HepG2 (cell line): ENCODE measurements at regions not wholly inside any gene's neighbourhood (a gene's known extent, or its start where the extent isn't known, plus 50 kb on each side); places are given as distances from the start of the nearest gene placed in this dataset.
A peak's percentile ranks its signal among the peaks of the same experiment; 100 is the strongest.
"Not testable (repeated sequence)": the region's sequence is repeated elsewhere in the genome, so short reads cannot be mapped to it uniquely, and the experiment has no call there.

Source experiments
- ATAC-seq: fragments of 200-7000 bp; cut with Tn5 transposase; 3 replicates; pipeline ENCODE4 v1.9.1; 2020; ENCODE audit warnings: mild to moderate bottlenecking, moderate library complexity
- BruUV-seq: library from RNA; stranded (reverse); fragments of 400-500 nt; replicated peaks from 2 replicates; lab custom pipeline; 2021; lab: Mats Ljungman, UMichigan
- CTCF ChIA-PET: fragments of 300-600 bp; formaldehyde crosslinking; extraction: SDS; loops from one replicate; lab custom pipeline; 2021; ENCODE audit warnings: low total read pairs, inconsistent platforms, low intra/inter-chr PET ratio; lab: Yijun Ruan, JAX
- POLR2A ChIA-PET: fragments of 350-600 bp; sonication (Branson Sonifier 250); formaldehyde crosslinking; loops from one replicate; lab custom pipeline; 2020; ENCODE audit warnings: antibody characterized with exemption, inconsistent platforms; lab: Yijun Ruan, JAX
- DNase-seq: peaks from one replicate; pipeline ENCODE4 v3.0.0-alpha.2; 2015; ENCODE audit warnings: low spot score
- FAIRE-seq: peaks from 3 replicates; lab custom pipeline; 2011; peaks lifted over from hg19 to GRCh38; lab: Jason Lieb, UNC
- H2AFZ ChIP-seq: one replicate; pipeline ENCODE4 v1.6.1; 2011; ENCODE audit warnings: low read length, inconsistent platforms
- H3K27ac ChIP-seq: fragments of 300-600 bp; 3 replicates; pipeline ENCODE4 v1.8.0; 2011; ENCODE audit warnings: mixed run types, mild to moderate bottlenecking, mixed read lengths, low read length, inconsistent platforms; ENCODE audit not compliant: insufficient read depth; ENCODE audit errors: extremely low read length
- H3K27me3 ChIP-seq, 2 experiments: fragments of 200-600 bp in 1 of 2; 2 replicates in 1 of 2; 3 replicates in 1 of 2; pipeline versions ENCODE4 v1.6.0 to v1.8.0; 2011; ENCODE audit warnings: low read length in 2 of 2, mild to moderate bottlenecking in 2 of 2, moderate library complexity in 2 of 2, inconsistent platforms in 1 of 2; ENCODE audit not compliant: insufficient read depth in 2 of 2, control insufficient read depth in 1 of 2
- H3K36me3 ChIP-seq, 2 experiments: fragments of 200-600 bp in 1 of 2; replicated peaks in 1 of 2; 2 replicates in 1 of 2; 3 replicates in 1 of 2; pipeline versions ENCODE4 v1.5.1 to v1.8.0; 2011; ENCODE audit warnings: low read length in 2 of 2, inconsistent platforms in 1 of 2; ENCODE audit not compliant: insufficient read depth in 2 of 2, control insufficient read depth in 1 of 2
- H3K4me1 ChIP-seq: 2 replicates; pipeline ENCODE4 v1.5.1; 2012; ENCODE audit warnings: low read length, inconsistent platforms; ENCODE audit not compliant: insufficient read depth
- H3K4me2 ChIP-seq: 2 replicates; pipeline ENCODE4 v1.6.0; 2011; ENCODE audit warnings: low read depth, low read length, inconsistent platforms
- H3K4me3 ChIP-seq, 3 experiments: fragments of 200-600 bp in 1 of 3; sonication (generic), shearing (Covaris generic) in 1 of 3; replicated peaks in 1 of 3; 2 replicates each; pipeline ENCODE4 v1.5.1; 2011 to 2016; ENCODE audit warnings: low read length in 3 of 3, inconsistent platforms in 2 of 3, low read depth in 2 of 3, mild to moderate bottlenecking in 2 of 3, control low read depth in 1 of 3, mixed read lengths in 1 of 3; ENCODE audit not compliant: insufficient read depth in 1 of 3
- H3K79me2 ChIP-seq: one replicate; pipeline ENCODE4 v1.6.1; 2011; ENCODE audit warnings: low read length, inconsistent platforms; ENCODE audit not compliant: insufficient read depth
- H3K9ac ChIP-seq: 2 replicates; pipeline ENCODE4 v1.6.0; 2011; ENCODE audit warnings: mild to moderate bottlenecking, low read depth, low read length, inconsistent platforms; ENCODE audit not compliant: insufficient read depth
- H3K9me3 ChIP-seq: 2 replicates; pipeline ENCODE4 v1.5.1; 2012; ENCODE audit warnings: mild to moderate bottlenecking, low read length
- H4K20me1 ChIP-seq: 2 replicates; pipeline ENCODE4 v1.6.0; 2011; ENCODE audit warnings: inconsistent platforms, mild to moderate bottlenecking, low read length, moderate library complexity; ENCODE audit not compliant: insufficient read depth
- CEBPB ChIP-seq: IDR thresholded peaks from 2 replicates; pipeline ENCODE4 v1.6.1; 2011; ENCODE audit warnings: low read depth, low read length, improper control_type of control experiment, borderline replicate concordance
- ZBTB40 ChIP-seq, 2 experiments: fragments of 450-650 bp in 1 of 2; sonication (generic) in 1 of 2; formaldehyde crosslinking in 1 of 2; IDR thresholded peaks; 2 replicates each; pipeline versions ENCODE4 v1.6.1 to v1.8.0; 2016 to 2022; ENCODE audit warnings: antibody characterized with exemption in 1 of 2, mild to moderate bottlenecking in 1 of 2, missing genetic modification reagents in 1 of 2
- WGBS: methylation state at CpG from one replicate; pipeline ENCODE4 v1.1.6; 2017; ENCODE audit warnings: low lambda C conversion rate; 5-methylcytosine and 5-hydroxymethylcytosine counted together
- in situ Hi-C: cut with HindIII; loops from 2 replicates; pipeline ENCODE4 v1.10.0; 2017; ENCODE audit warnings: low pct_unique_long_range_greater_than_20kb; ENCODE audit not compliant: extremely low pct_ligation_motif_present
- intact Hi-C: fragments of 100-400 bp; cut with micrococcal nuclease; formaldehyde crosslinking; loops from one replicate; pipeline ENCODE4 v1.10.0; 2022; ENCODE audit not compliant: unreplicated experiment

GRCh38 chr10:3556191-3557017, 228.6 kb downstream of the KLF6 start:
- H3K79me2 ChIP-seq; ATAC-seq; CTCF ChIA-PET; H3K9ac ChIP-seq; H3K9me3 ChIP-seq; H3K4me3 ChIP-seq; H3K4me2 ChIP-seq; H4K20me1 ChIP-seq; H2AFZ ChIP-seq; DNase-seq; in situ Hi-C loops; H3K4me1 ChIP-seq; intact Hi-C loops; FAIRE-seq; POLR2A ChIA-PET; H3K27ac ChIP-seq; H3K36me3 ChIP-seq; BruUV-seq; TF ChIP-seq ZBTB40 (CRISPR knock-in tag; IDR thresholded peaks at IDR 0.05): not testable (repeated sequence)
- H3K27me3 ChIP-seq = peaks cover 0 to 17% of the 10 kb centered on the region in 2 experiments; a peak in 2 of 5 replicates
- WGBS = 75% methylated on average over 46 of the region's 46 CpGs
- TF ChIP-seq ZBTB40 (IDR thresholded peaks at IDR 0.05) = peak; percentile 58
- TF ChIP-seq CEBPB = peak; percentile 19; the same call in 1 of the 2 replicates
